ENCODE measurements at regions not wholly inside any gene's neighbourhood (a gene's known extent, or its start where the extent isn't known, plus 50 kb on each side); places are given as distances from the start of the nearest gene placed in this dataset.

GRCh38 chr3:181176601-181177000 lies 187.1 kb upstream of the DNAJC19 start:
- Histone ChIP-seq H3K4ac (replicated peaks; ENCODE audit: insufficient read length, low read depth, low read length) (no peak overlapping the region), H3K14ac (ENCODE audit: insufficient read length) (no peak overlapping the region), H4K5ac (ENCODE audit: insufficient read length, low read depth, low read length) (no peak overlapping the region), H3K36me3 (ENCODE audit: control insufficient read depth in 2 of 4, insufficient read depth in 4 of 4, low read length in 3 of 4) (no peaks in the 10 kb centered on the region), H4K20me1 (replicated peaks in 1 of 2; ENCODE audit: control insufficient read depth in 1 of 2, insufficient read depth in 2 of 2, low read length in 2 of 2) (no peaks in the 10 kb centered on the region), H3K9ac (replicated peaks in 1 of 4; ENCODE audit: extremely low read depth in 1 of 4, low read depth in 3 of 4, low read length in 3 of 4) (no peak overlapping the region), H3K23me2 (ENCODE audit: low read depth, low read length) (no peaks in the 10 kb centered on the region), H3K18ac (ENCODE audit: extremely low read depth, low read length) (no peak overlapping the region), H3K9me3 (ENCODE audit: insufficient read depth in 2 of 2, low read depth in 1 of 2, low read length in 1 of 2) (no peaks in the 10 kb centered on the region), H2BK20ac (ENCODE audit: low read length) (no peak overlapping the region), H3K56ac (replicated peaks; ENCODE audit: insufficient read length, low read depth, low read length) (no peak overlapping the region), H2BK120ac (replicated peaks; ENCODE audit: low read depth, low read length) (no peak overlapping the region), H3K27ac (ENCODE audit: low read depth, low read length) (no peak overlapping the region), H4K91ac (replicated peaks; ENCODE audit: insufficient read length, low read length) (no peak overlapping the region), H2AK5ac (ENCODE audit: low read depth, low read length) (no peak overlapping the region), H3K4me1 (replicated peaks in 1 of 4; ENCODE audit: control insufficient read depth in 3 of 4, insufficient read depth in 4 of 4, low read length in 3 of 4) (no peaks in the 10 kb centered on the region; a peak in 1 of 7 replicates), H3K4me3 (ENCODE audit: extremely low read depth in 1 of 4, insufficient read depth in 2 of 4, low read depth in 3 of 4, low read length in 4 of 4) (no peak overlapping the region), H2BK5ac (ENCODE audit: low read depth, low read length) (no peak overlapping the region), H3K79me1 (ENCODE audit: low read depth, low read length) (no peaks in the 10 kb centered on the region), H3K27me3 (replicated peaks in 1 of 4; ENCODE audit: control insufficient read depth in 3 of 4, extremely low read depth in 1 of 4, insufficient read depth in 3 of 4, low read length in 3 of 4) (no peaks in the 10 kb centered on the region), H3K4me2 (ENCODE audit: insufficient read depth in 1 of 2, low read depth in 2 of 2, low read length in 2 of 2) (no peak overlapping the region), H2AFZ (ENCODE audit: low read length) (no peak overlapping the region), H2BK12ac (ENCODE audit: low read depth, low read length) (no peak overlapping the region), H4K8ac (ENCODE audit: extremely low read depth, insufficient read depth, low read length) (no peak overlapping the region), H3K79me2 (ENCODE audit: control insufficient read depth in 1 of 2, insufficient read depth in 2 of 2, low read length in 2 of 2) (no peaks in the 10 kb centered on the region), H2BK15ac (ENCODE audit: low read length) (no peak overlapping the region), H3K23ac (ENCODE audit: insufficient read length) (no peak overlapping the region)
- POLR2A ChIA-PET (ENCODE audit: partially characterized antibody) = no interaction called here
- FAIRE-seq = peak; percentile 94
- TF ChIP-seq CTCF (IDR thresholded peaks at IDR 0.05; ENCODE audit: control extremely low read depth in 1 of 3, insufficient read depth in 1 of 3, low read depth in 1 of 3, low read length in 3 of 3) (peak in 2 of 3 experiments; percentile 57 to 65; a peak in 3 of 4 replicates), YY1 (IDR thresholded peaks at IDR 0.05; ENCODE audit: low read depth, low read length) (0 out of 2 replicates have a peak, but pooled peaks have one; percentile 19), CEBPB (IDR thresholded peaks at IDR 0.05; ENCODE audit: low read depth, low read length) (no peak), RAD21 (IDR thresholded peaks at IDR 0.05 in 1 of 2, conservative IDR thresholded peaks at IDR 0.05 in 1 of 2; ENCODE audit: low read depth in 2 of 2, low read length in 2 of 2) (peak; percentile 74 to 77)
- CTCF ChIA-PET (ENCODE audit: partially characterized antibody) = interaction anchor here (0.7 to 7.2 kb wide), 12 partner anchors 8 to 482 kb away, joined by 3 to 42 read pairs (median 3); no protein-coding TSS in a partner anchor
- no peak for DNase-seq (ENCODE audit: low read depth in 1 of 2, low spot score in 2 of 2)
- WGBS, 2 experiments (ENCODE audit: extremely low coverage in 1 of 2, insufficient coverage in 1 of 2, insufficient read length in 1 of 2, insufficient replicate concordance in 2 of 2, low coverage in 1 of 2, low lambda C conversion rate in 2 of 2, missing lambda C conversion rate in 1 of 2) = 46% methylated on average over 6 of the region's 6 CpGs; no CpG with 5 or more reads in 1 of the 2 experiments
